Naive thymus-derived CD4-positive, alpha-beta T cell (primary cell): ENCODE measurements at regions not wholly inside any gene's neighbourhood (a gene's known extent, or its start where the extent isn't known, plus 50 kb on each side); places are given as distances from the start of the nearest gene placed in this dataset.

ENCODE experiments used
- ATAC-seq: fragments of 150-1000 bp; cut with Tn5 transposase; 2 replicates; pipeline ENCODE4 v1.10.0; 2021; ENCODE audit warnings: mild to moderate bottlenecking, moderate library complexity
- CTCF ChIA-PET: fragments of 350-600 bp; sonication (Branson Sonifier 250); formaldehyde crosslinking; loops from one replicate; lab custom pipeline; 2021; ENCODE audit warnings: antibody characterized with exemption; lab: Charles Lee
- POLR2A ChIA-PET: fragments of 350-600 bp; sonication (Branson Sonifier 250); formaldehyde crosslinking; loops from one replicate; lab custom pipeline; 2021; ENCODE audit warnings: antibody characterized with exemption, inconsistent platforms; lab: Charles Lee
- DNase-seq, 9 donors: peaks; one replicate each; pipeline versions ENCODE4 v3.0.0 to v3.0.0-alpha.2; 2020 to 2022; ENCODE audit warnings: mixed read lengths in 1 of 9
- H3K27ac ChIP-seq: one replicate; pipeline ENCODE4 v1.7.0; 2013; ENCODE audit warnings: mild to moderate bottlenecking, low read depth, low read length, moderate library complexity
- H3K27me3 ChIP-seq, 2 donors: one replicate each; pipeline ENCODE4 v1.7.0; 2013; ENCODE audit warnings: low read length in 2 of 2, mild to moderate bottlenecking in 2 of 2, moderate library complexity in 2 of 2; ENCODE audit not compliant: control insufficient read depth in 2 of 2, insufficient read depth in 2 of 2
- H3K36me3 ChIP-seq, 3 experiments: 1 replicate in 2 of 3; 2 replicates in 1 of 3; pipeline ENCODE4 v1.7.0; 2013; ENCODE audit warnings: low read length in 3 of 3, mild to moderate bottlenecking in 3 of 3, moderate library complexity in 1 of 3; ENCODE audit not compliant: insufficient read depth in 3 of 3, control insufficient read depth in 2 of 3
- H3K4me1 ChIP-seq, 2 donors: one replicate each; pipeline ENCODE4 v1.7.0; 2013; ENCODE audit warnings: low read length in 2 of 2, mild to moderate bottlenecking in 2 of 2, moderate library complexity in 1 of 2; ENCODE audit not compliant: control insufficient read depth in 2 of 2, insufficient read depth in 2 of 2
- H3K4me3 ChIP-seq: 2 replicates; pipeline ENCODE4 v1.7.0; 2013; ENCODE audit warnings: mild to moderate bottlenecking, low read length
- H3K9me3 ChIP-seq, 3 experiments: 1 replicate in 2 of 3; 2 replicates in 1 of 3; pipeline ENCODE4 v1.7.0; 2013; ENCODE audit warnings: low read length in 3 of 3; ENCODE audit not compliant: control insufficient read depth in 2 of 3
- H3K27ac Mint-ChIP-seq, 9 donors: one replicate each; pipeline ENCODE4 v1.8.0; 2020 to 2022; ENCODE audit warnings: mixed read lengths in 9 of 9, mild to moderate bottlenecking in 8 of 9, moderate library complexity in 5 of 9, inconsistent platforms in 2 of 9
- H3K27me3 Mint-ChIP-seq, 5 donors: one replicate each; pipeline ENCODE4 v1.8.0; 2021 to 2022; ENCODE audit warnings: mixed read lengths in 5 of 5, mild to moderate bottlenecking in 1 of 5
- H3K36me3 Mint-ChIP-seq, 5 donors: one replicate each; pipeline ENCODE4 v1.8.0; 2020 to 2022; ENCODE audit warnings: mixed read lengths in 5 of 5, mild to moderate bottlenecking in 3 of 5, inconsistent platforms in 1 of 5
- H3K4me1 Mint-ChIP-seq, 7 donors: one replicate each; pipeline ENCODE4 v1.8.0; 2020 to 2022; ENCODE audit warnings: mixed read lengths in 7 of 7, mild to moderate bottlenecking in 3 of 7, inconsistent platforms in 1 of 7
- H3K4me3 Mint-ChIP-seq, 10 donors: one replicate each; pipeline ENCODE4 v1.8.0; 2020 to 2022; ENCODE audit warnings: mild to moderate bottlenecking in 10 of 10, mixed read lengths in 10 of 10, moderate library complexity in 6 of 10, inconsistent platforms in 2 of 10
- H3K9me3 Mint-ChIP-seq, 11 donors: one replicate each; pipeline ENCODE4 v1.8.0; 2020 to 2022; ENCODE audit warnings: mixed read lengths in 11 of 11, mild to moderate bottlenecking in 4 of 11, inconsistent platforms in 1 of 11, moderate library complexity in 1 of 11
- intact Hi-C, 2 donors: fragments of 100-400 bp; cut with micrococcal nuclease; formaldehyde crosslinking; loops; one replicate each; pipeline ENCODE4 v1.15.1; 2023

GRCh38 chr6:121830736-121831135 is 395.3 kb downstream of the GJA1 start:
- ATAC-seq, result no peak
- DNase-seq, result no peak
- ChIA-PET POLR2A (interaction anchor here (0.7 kb wide), 1 partner anchor 27 kb away, joined by 3 read pairs; no protein-coding TSS in a partner anchor), CTCF (no interaction called here)
- Histone ChIP-seq H3K27ac (no peak overlapping the region), H3K4me3 (no peak overlapping the region), H3K9me3 (no peaks in the 10 kb centered on the region), H3K36me3 (no peaks in the 10 kb centered on the region), H3K4me1 (no peaks in the 10 kb centered on the region), H3K27me3 (no peaks in the 10 kb centered on the region)
- Mint-ChIP-seq H3K27me3 (no peaks in the 10 kb centered on the region), H3K9me3 (peaks cover 0 to 6% (median 0%) of the 10 kb centered on the region in 11 donors), H3K4me3 (no peak overlapping the region), H3K36me3 (peaks cover 0 to 4% (median 0%) of the 10 kb centered on the region in 5 donors), H3K4me1 (no peaks in the 10 kb centered on the region), H3K27ac (no peak overlapping the region)
- intact Hi-C loops, result no loop called here

- H3K36me3 ChIP-seq, result no peaks in the 10 kb centered on the region
- H3K27me3 Mint-ChIP-seq, result no peaks in the 10 kb centered on the region
- CTCF ChIA-PET, result no interaction called here
Measured at GRCh38 chr6:121835662-121836061, 400.2 kb downstream of the GJA1 start.

GRCh38 chr6:121837545-121838229 is 402.2 kb downstream of the GJA1 start:
- CTCF ChIA-PET, result no interaction called here

More at GRCh38 chr6:121835662-121836061, 400.2 kb downstream of the GJA1 start:
- Mint-ChIP-seq H3K4me1 (peaks cover 0 to 15% (median 11%) of the 10 kb centered on the region in 7 donors), H3K9me3 (peaks cover 0 to 6% (median 0%) of the 10 kb centered on the region in 11 donors), H3K36me3 (peaks cover 0 to 4% (median 0%) of the 10 kb centered on the region in 5 donors), H3K4me3 (no peak overlapping the region), H3K27ac (no peak overlapping the region)
- Histone ChIP-seq H3K4me3 (no peak overlapping the region), H3K9me3 (no peaks in the 10 kb centered on the region), H3K4me1 (peaks cover 0 to 5% of the 10 kb centered on the region in 2 donors), H3K27ac (no peak overlapping the region), H3K27me3 (no peaks in the 10 kb centered on the region)
- ATAC-seq (no peak), DNase-seq (no peak)
- intact Hi-C loops, result no loop called here
- POLR2A ChIA-PET, result no interaction called here

GRCh38 chr6:121838842-121839241 is 403.4 kb downstream of the GJA1 start:
- Mint-ChIP-seq H3K4me1 (peaks cover 0 to 15% (median 11%) of the 10 kb centered on the region in 7 donors), H3K4me3 (no peak overlapping the region), H3K27ac (no peak overlapping the region), H3K36me3 (peaks cover 0 to 4% (median 0%) of the 10 kb centered on the region in 5 donors), H3K9me3 (peaks cover 0 to 4% (median 0%) of the 10 kb centered on the region in 11 donors), H3K27me3 (no peaks in the 10 kb centered on the region)
- Histone ChIP-seq H3K4me1 (peaks cover 0 to 5% of the 10 kb centered on the region in 2 donors), H3K36me3 (no peaks in the 10 kb centered on the region), H3K4me3 (no peak overlapping the region), H3K9me3 (no peaks in the 10 kb centered on the region), H3K27ac (no peak overlapping the region), H3K27me3 (no peaks in the 10 kb centered on the region)
- DNase-seq (peak in 5 of 9 donors; percentile 20 to 44 (median 28)), ATAC-seq (peak; percentile 38)
- intact Hi-C loops, result no loop called here
- ChIA-PET CTCF (interaction anchor here (0.5 kb wide), 1 partner anchor 410 kb away, joined by 3 read pairs; no protein-coding TSS in a partner anchor), POLR2A (no interaction called here)

More at GRCh38 chr6:121837545-121838229, 402.2 kb downstream of the GJA1 start:
- intact Hi-C loops, result no loop called here
- Mint-ChIP-seq H3K36me3 (peaks cover 0 to 4% (median 0%) of the 10 kb centered on the region in 5 donors), H3K4me3 (no peak overlapping the region), H3K9me3 (peaks cover 0 to 6% (median 0%) of the 10 kb centered on the region in 11 donors), H3K27ac (no peak overlapping the region), H3K4me1 (peaks cover 0 to 15% (median 11%) of the 10 kb centered on the region in 7 donors), H3K27me3 (no peaks in the 10 kb centered on the region)
- Histone ChIP-seq H3K4me1 (peaks cover 0 to 5% of the 10 kb centered on the region in 2 donors), H3K36me3 (no peaks in the 10 kb centered on the region), H3K27me3 (no peaks in the 10 kb centered on the region), H3K27ac (no peak overlapping the region), H3K9me3 (no peaks in the 10 kb centered on the region), H3K4me3 (no peak overlapping the region)
- POLR2A ChIA-PET, result no interaction called here
- DNase-seq, result no peak
- ATAC-seq, result no peak

- peaks cover 0 to 5% of the 10 kb centered on the region in 2 donors for H3K4me1 ChIP-seq
- Mint-ChIP-seq H3K4me1 (peaks cover 0 to 21% (median 16%) of the 10 kb centered on the region in 7 donors), H3K9me3 (peaks cover 0 to 3% (median 0%) of the 10 kb centered on the region in 11 donors), H3K27ac (no peak overlapping the region), H3K27me3 (no peaks in the 10 kb centered on the region), H3K36me3 (peaks cover 0 to 2% (median 0%) of the 10 kb centered on the region in 5 donors), H3K4me3 (no peak overlapping the region)
- no peaks in the 10 kb centered on the region for H3K9me3 ChIP-seq
- H3K4me3 ChIP-seq, result no peak overlapping the region
- ChIA-PET CTCF (no interaction called here), POLR2A (no interaction called here)
- ATAC-seq (no peak), DNase-seq (no peak)
- H3K27me3 ChIP-seq, result no peaks in the 10 kb centered on the region
- no peak overlapping the region for H3K27ac ChIP-seq
- intact Hi-C loops, result loop anchor here in 1 of 2 donors (10.0 kb wide), 1 partner anchor 255 kb away; no protein-coding TSS in a partner anchor
- no peaks in the 10 kb centered on the region for H3K36me3 ChIP-seq
Measured at GRCh38 chr6:121839896-121840295, 404.4 kb downstream of the GJA1 start.

- POLR2A ChIA-PET, result no interaction called here
- H3K4me1 Mint-ChIP-seq, result peaks cover 0 to 31% (median 26%) of the 10 kb centered on the region in 7 donors
- H3K36me3 Mint-ChIP-seq, result no peaks in the 10 kb centered on the region
- Histone ChIP-seq H3K36me3 (no peaks in the 10 kb centered on the region), H3K27ac (no peak overlapping the region), H3K27me3 (no peaks in the 10 kb centered on the region), H3K4me1 (no peaks in the 10 kb centered on the region), H3K4me3 (no peak overlapping the region), H3K9me3 (no peaks in the 10 kb centered on the region)
- peaks cover 0 to 3% (median 0%) of the 10 kb centered on the region in 11 donors for H3K9me3 Mint-ChIP-seq
- DNase-seq (no peak), ATAC-seq (no peak)
- CTCF ChIA-PET, result no interaction called here
- no peak overlapping the region for H3K4me3 Mint-ChIP-seq
- H3K27me3 Mint-ChIP-seq, result no peaks in the 10 kb centered on the region
- H3K27ac Mint-ChIP-seq, result no peak overlapping the region
- intact Hi-C loops, result loop anchor here in 1 of 2 donors (5.0 to 10.0 kb wide), 3 partner anchors 260 to 508 kb away; no protein-coding TSS in a partner anchor
Measured at GRCh38 chr6:121844898-121845297, 409.5 kb downstream of the GJA1 start.
